Liver (tissue), 8 donors: ENCODE measurements at regions not wholly inside any gene's neighbourhood (a gene's known extent, or its start where the extent isn't known, plus 50 kb on each side); places are given as distances from the start of the nearest gene placed in this dataset.

ENCODE experiments used
- DNase-seq: peaks from one replicate; pipeline ENCODE4 v3.0.0-alpha.2; 2017; ENCODE audit warnings: low spot score
- H3K27ac ChIP-seq, 2 donors: one replicate each; pipeline ENCODE4 v1.7.0; 2013; ENCODE audit warnings: inconsistent platforms in 2 of 2, low read length in 2 of 2, control low read depth in 1 of 2, low read depth in 1 of 2, mild to moderate bottlenecking in 1 of 2
- H3K27me3 ChIP-seq, 4 donors: one replicate each; pipeline versions ENCODE4 v1.6.1 to v1.7.0; 2013; ENCODE audit warnings: low read length in 3 of 4, inconsistent platforms in 1 of 4, mild to moderate bottlenecking in 1 of 4, moderate library complexity in 1 of 4; ENCODE audit not compliant: control insufficient read depth in 4 of 4, insufficient read depth in 4 of 4
- H3K36me3 ChIP-seq, 4 donors: one replicate each; pipeline versions ENCODE4 v1.6.1 to v1.7.0; 2013; ENCODE audit warnings: low read length in 3 of 4, mild to moderate bottlenecking in 3 of 4, low read depth in 1 of 4, moderate library complexity in 1 of 4; ENCODE audit not compliant: control insufficient read depth in 4 of 4, insufficient read depth in 3 of 4
- H3K4me1 ChIP-seq, 4 donors: one replicate each; pipeline versions ENCODE4 v1.6.1 to v1.7.0; 2013; ENCODE audit warnings: low read length in 3 of 4, mild to moderate bottlenecking in 3 of 4, moderate library complexity in 1 of 4; ENCODE audit not compliant: control insufficient read depth in 4 of 4, insufficient read depth in 4 of 4
- H3K4me3 ChIP-seq, 3 donors: one replicate each; pipeline versions ENCODE4 v1.6.1 to v1.7.0; 2013; ENCODE audit warnings: low read length in 3 of 3, control low read depth in 1 of 3, low read depth in 1 of 3, mild to moderate bottlenecking in 1 of 3
- H3K9ac ChIP-seq, 2 donors: one replicate each; pipeline ENCODE4 v1.7.0; 2013; ENCODE audit warnings: low read length in 2 of 2, mild to moderate bottlenecking in 2 of 2, moderate library complexity in 2 of 2, control low read depth in 1 of 2, low read depth in 1 of 2
- H3K9me3 ChIP-seq, 4 donors: one replicate each; pipeline versions ENCODE4 v1.6.1 to v1.7.0; 2013; ENCODE audit warnings: low read length in 3 of 4; ENCODE audit not compliant: control insufficient read depth in 4 of 4
- EGR1 ChIP-seq, 2 donors: IDR thresholded peaks; 2 replicates each; pipeline ENCODE4 v1.6.1; 2016 to 2018; ENCODE audit warnings: antibody characterized with exemption in 2 of 2, low read depth in 2 of 2
- FOXA1 ChIP-seq: IDR thresholded peaks from 2 replicates; pipeline ENCODE4 v1.6.1; 2016; ENCODE audit warnings: antibody characterized with exemption
- FOXA2 ChIP-seq: IDR thresholded peaks from 2 replicates; pipeline ENCODE4 v1.6.1; 2016; ENCODE audit warnings: antibody characterized with exemption
- GABPA ChIP-seq, 2 donors: IDR thresholded peaks in 1 of 2; conservative IDR thresholded peaks in 1 of 2; 2 replicates each; pipeline ENCODE4 v1.6.1; 2016; ENCODE audit warnings: antibody characterized with exemption in 2 of 2, mild to moderate bottlenecking in 1 of 2, moderate library complexity in 1 of 2
- HNF4A ChIP-seq, 2 donors: conservative IDR thresholded peaks; 2 replicates each; pipeline ENCODE4 v1.6.1; 2016; ENCODE audit warnings: antibody characterized with exemption in 2 of 2, mild to moderate bottlenecking in 2 of 2
- HNF4G ChIP-seq: IDR thresholded peaks from 2 replicates; pipeline ENCODE4 v1.6.1; 2016; ENCODE audit warnings: antibody characterized with exemption
- JUND ChIP-seq, 2 donors: IDR thresholded peaks; 2 replicates each; pipeline ENCODE4 v1.6.1; 2016; ENCODE audit warnings: antibody characterized with exemption in 2 of 2
- MAX ChIP-seq: IDR thresholded peaks from 2 replicates; pipeline ENCODE4 v1.6.1; 2016; ENCODE audit warnings: antibody characterized with exemption
- NR2F2 ChIP-seq: IDR thresholded peaks from 2 replicates; pipeline ENCODE4 v1.6.1; 2016; ENCODE audit warnings: antibody characterized with exemption
- RAD21 ChIP-seq, 2 donors: IDR thresholded peaks; 2 replicates each; pipeline ENCODE4 v1.6.1; 2016; ENCODE audit warnings: antibody characterized with exemption in 2 of 2, mild to moderate bottlenecking in 2 of 2
- REST ChIP-seq: IDR thresholded peaks from 2 replicates; pipeline ENCODE4 v1.6.1; 2016; ENCODE audit warnings: antibody characterized with exemption, mild to moderate bottlenecking
- RXRA ChIP-seq, 2 donors: IDR thresholded peaks; 2 replicates each; pipeline ENCODE4 v1.6.1; 2017 to 2018; ENCODE audit warnings: antibody characterized with exemption in 2 of 2, mild to moderate bottlenecking in 1 of 2
- SP1 ChIP-seq: IDR thresholded peaks from 2 replicates; pipeline ENCODE4 v1.6.1; 2018; ENCODE audit warnings: antibody characterized with exemption, mild to moderate bottlenecking
- TAF1 ChIP-seq: conservative IDR thresholded peaks from 2 replicates; pipeline ENCODE4 v1.6.1; 2016; ENCODE audit warnings: antibody characterized with exemption, mild to moderate bottlenecking
- YY1 ChIP-seq: IDR thresholded peaks from 2 replicates; pipeline ENCODE4 v1.6.1; 2016; ENCODE audit warnings: antibody characterized with exemption, mild to moderate bottlenecking
- ZBTB33 ChIP-seq: IDR thresholded peaks from 2 replicates; pipeline ENCODE4 v1.6.1; 2016; ENCODE audit warnings: antibody characterized with exemption
- WGBS: extraction: QIAGEN DNeasy Blood & Tissue Kit; methylation state at CpG from one replicate; pipeline ENCODE4 v1.1.7; 2013; 5-methylcytosine and 5-hydroxymethylcytosine counted together
- TF ChIP-seq, protein P1 (sequence below): fragments of 150-350 bp; IDR thresholded peaks from 2 replicates; pipeline ENCODE4 v1.5.1; 2017; ENCODE audit warnings: improper control_type of control experiment, low read depth, low read length; ENCODE audit not compliant: missing input control
- TF ChIP-seq, protein P2 (sequence below): IDR thresholded peaks from 2 replicates; pipeline ENCODE4 v1.6.1; 2016; ENCODE audit warnings: antibody characterized with exemption
- donor health status: healthy.
- donor health status: healthy.
- donor health status: healthy.
- donor health status: healthy.
- donor health status: healthy.

DNA sequence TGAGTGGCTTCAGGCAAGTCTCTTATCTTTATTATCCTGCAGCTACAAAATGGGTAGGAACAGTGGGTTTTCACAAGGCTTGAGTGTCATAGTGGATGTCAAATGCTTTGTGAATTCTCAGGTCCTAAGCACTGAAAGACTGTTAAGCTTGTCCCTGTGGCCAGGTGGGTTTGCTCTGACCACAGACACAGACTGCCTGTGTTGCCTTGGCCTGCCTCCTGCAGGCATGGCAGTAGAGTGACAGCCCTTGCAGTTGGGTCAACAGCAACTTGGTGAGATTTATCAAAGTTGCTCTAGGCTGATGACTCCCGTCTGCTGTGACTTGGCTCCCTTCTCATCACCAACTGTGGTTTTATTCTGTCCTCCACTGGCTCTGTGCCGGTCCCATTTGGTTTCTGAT is 520.0 kb upstream of the CCDC196 start:
- no peak overlapping the region for H3K9ac ChIP-seq
- H3K27ac ChIP-seq, result no peak overlapping the region
- H3K9me3 ChIP-seq, result no peaks in the 10 kb centered on the region
- H3K4me1 ChIP-seq, result no peaks in the 10 kb centered on the region
- no peak overlapping the region for H3K4me3 ChIP-seq
- peaks cover 0 to 2% (median 0%) of the 10 kb centered on the region in 4 donors for H3K27me3 ChIP-seq
- H3K36me3 ChIP-seq, result no peaks in the 10 kb centered on the region
- DNase-seq, result no peak
- WGBS, result 64% methylated on average over 2 of the region's 2 CpGs
- TF ChIP-seq GABPA (IDR thresholded peaks at IDR 0.05 in 1 of 2, conservative IDR thresholded peaks at IDR 0.05 in 1 of 2), result no peak
- TF ChIP-seq, protein P1, sequence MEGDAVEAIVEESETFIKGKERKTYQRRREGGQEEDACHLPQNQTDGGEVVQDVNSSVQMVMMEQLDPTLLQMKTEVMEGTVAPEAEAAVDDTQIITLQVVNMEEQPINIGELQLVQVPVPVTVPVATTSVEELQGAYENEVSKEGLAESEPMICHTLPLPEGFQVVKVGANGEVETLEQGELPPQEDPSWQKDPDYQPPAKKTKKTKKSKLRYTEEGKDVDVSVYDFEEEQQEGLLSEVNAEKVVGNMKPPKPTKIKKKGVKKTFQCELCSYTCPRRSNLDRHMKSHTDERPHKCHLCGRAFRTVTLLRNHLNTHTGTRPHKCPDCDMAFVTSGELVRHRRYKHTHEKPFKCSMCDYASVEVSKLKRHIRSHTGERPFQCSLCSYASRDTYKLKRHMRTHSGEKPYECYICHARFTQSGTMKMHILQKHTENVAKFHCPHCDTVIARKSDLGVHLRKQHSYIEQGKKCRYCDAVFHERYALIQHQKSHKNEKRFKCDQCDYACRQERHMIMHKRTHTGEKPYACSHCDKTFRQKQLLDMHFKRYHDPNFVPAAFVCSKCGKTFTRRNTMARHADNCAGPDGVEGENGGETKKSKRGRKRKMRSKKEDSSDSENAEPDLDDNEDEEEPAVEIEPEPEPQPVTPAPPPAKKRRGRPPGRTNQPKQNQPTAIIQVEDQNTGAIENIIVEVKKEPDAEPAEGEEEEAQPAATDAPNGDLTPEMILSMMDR, result no peak
- TF ChIP-seq MAX, result no peak
- TF ChIP-seq FOXA1, result no peak
- TF ChIP-seq REST, result no peak
- TF ChIP-seq JUND (IDR thresholded peaks at IDR 0.05), result no peak
- no peak for TF ChIP-seq RXRA (IDR thresholded peaks at IDR 0.05)
- TF ChIP-seq TAF1, result no peak
- TF ChIP-seq FOXA2, result no peak
- no peak for TF ChIP-seq EGR1 (IDR thresholded peaks at IDR 0.05; ENCODE audit: low read depth in 2 of 2)
- no peak for TF ChIP-seq SP1
- TF ChIP-seq RAD21 (IDR thresholded peaks at IDR 0.05), result no peak
- TF ChIP-seq NR2F2, result no peak
- TF ChIP-seq HNF4A (conservative IDR thresholded peaks at IDR 0.05), result no peak
- no peak for TF ChIP-seq YY1

DNA sequence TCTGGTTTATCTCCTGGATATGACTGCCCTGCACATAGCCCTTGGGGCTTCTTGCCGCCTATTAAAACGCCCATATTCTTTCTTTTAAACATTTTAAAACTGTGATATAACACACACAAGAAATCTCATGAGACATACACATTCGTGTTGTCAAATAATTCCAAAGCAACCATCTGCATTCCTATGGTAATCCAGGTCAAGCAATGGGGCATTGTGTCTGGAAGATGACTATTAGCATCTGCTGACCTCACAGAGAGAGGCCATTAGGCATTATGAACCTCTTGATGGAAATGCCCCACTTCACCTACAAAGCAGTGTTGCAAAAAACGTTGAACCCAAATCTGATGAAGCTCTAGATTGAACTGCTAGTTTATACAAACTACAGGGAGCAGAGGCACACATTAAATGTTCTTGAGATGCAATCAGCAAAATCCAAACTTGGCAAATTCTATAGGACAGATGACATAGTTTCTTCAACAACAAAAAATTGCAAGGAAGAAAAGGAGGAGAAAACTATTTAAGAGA is 513.8 kb upstream of the CCDC196 start:
- Histone ChIP-seq H3K27ac (no peak overlapping the region), H3K36me3 (no peaks in the 10 kb centered on the region), H3K9ac (no peak overlapping the region), H3K4me1 (no peaks in the 10 kb centered on the region), H3K9me3 (no peaks in the 10 kb centered on the region), H3K27me3 (peaks cover 0 to 2% (median 0%) of the 10 kb centered on the region in 4 donors), H3K4me3 (no peak overlapping the region)
- 64% methylated on average over 4 of the region's 4 CpGs for WGBS
- no peak for TF ChIP-seq FOXA1
- no peak for TF ChIP-seq EGR1 (IDR thresholded peaks at IDR 0.05; ENCODE audit: low read depth in 2 of 2)
- TF ChIP-seq, protein P2, sequence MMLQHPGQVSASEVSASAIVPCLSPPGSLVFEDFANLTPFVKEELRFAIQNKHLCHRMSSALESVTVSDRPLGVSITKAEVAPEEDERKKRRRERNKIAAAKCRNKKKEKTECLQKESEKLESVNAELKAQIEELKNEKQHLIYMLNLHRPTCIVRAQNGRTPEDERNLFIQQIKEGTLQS, result no peak
- no peak for TF ChIP-seq ZBTB33
- no peak for TF ChIP-seq HNF4G
- TF ChIP-seq JUND (IDR thresholded peaks at IDR 0.05), result no peak
- TF ChIP-seq YY1, result no peak
- TF ChIP-seq RXRA (IDR thresholded peaks at IDR 0.05), result no peak
- TF ChIP-seq RAD21 (IDR thresholded peaks at IDR 0.05), result no peak
- no peak for TF ChIP-seq TAF1
- TF ChIP-seq MAX, result no peak
- TF ChIP-seq NR2F2, result no peak
- no peak for TF ChIP-seq HNF4A (conservative IDR thresholded peaks at IDR 0.05)
- TF ChIP-seq, protein P1, result no peak
- DNase-seq, result no peak
